Endothelial cell of umbilical vein (primary cell): ENCODE measurements at regions not wholly inside any gene's neighbourhood (a gene's known extent, or its start where the extent isn't known, plus 50 kb on each side); places are given as distances from the start of the nearest gene placed in this dataset.

Experiments used
- BruUV-seq: library from RNA; stranded (reverse); fragments of 400-500 nt; replicated peaks from 2 replicates; lab custom pipeline; 2021; lab: Mats Ljungman, UMichigan
- CTCF ChIA-PET: fragments of 300-600, 350-600 bp; sonication (Branson Sonifier 250); formaldehyde crosslinking; loops from one replicate; lab custom pipeline; 2021; ENCODE audit warnings: antibody characterized with exemption, inconsistent platforms; lab: Charles Lee
- POLR2A ChIA-PET: fragments of 300-600, 350-600 bp; sonication (Branson Sonifier 250); formaldehyde crosslinking; loops from one replicate; lab custom pipeline; 2021; ENCODE audit warnings: antibody characterized with exemption, inconsistent platforms; lab: Charles Lee
- DNase-seq: peaks from one replicate; pipeline ENCODE4 v3.0.0-alpha.2; 2011; ENCODE audit warnings: low read depth, low spot score
- FAIRE-seq: peaks from 2 replicates; lab custom pipeline; 2011; peaks lifted over from hg19 to GRCh38; lab: Jason Lieb, UNC
- H2AFZ ChIP-seq: 2 replicates; pipeline ENCODE4 v1.6.0; 2012; ENCODE audit warnings: low read depth, low read length, control low read depth, inconsistent platforms
- H3K27ac ChIP-seq: 2 replicates; pipeline ENCODE4 v1.5.1; 2011; ENCODE audit warnings: low read depth, mild to moderate bottlenecking, control low read depth, low read length, moderate library complexity; ENCODE audit not compliant: insufficient read depth
- H3K27me3 ChIP-seq, 2 experiments: 2 replicates each; pipeline versions ENCODE4 v1.6.0 to v1.6.1; 2011; ENCODE audit warnings: low read length in 2 of 2, mixed read lengths in 1 of 2; ENCODE audit not compliant: control insufficient read depth in 2 of 2, insufficient read depth in 2 of 2
- H3K36me3 ChIP-seq, 2 experiments: 2 replicates in 1 of 2; 3 replicates in 1 of 2; pipeline ENCODE4 v1.5.1; 2011; ENCODE audit warnings: low read length in 2 of 2, mild to moderate bottlenecking in 1 of 2, moderate library complexity in 1 of 2; ENCODE audit not compliant: control insufficient read depth in 2 of 2, insufficient read depth in 2 of 2; ENCODE audit errors: extremely low read depth in 1 of 2
- H3K4me1 ChIP-seq: 3 replicates; pipeline ENCODE4 v1.5.1; 2011; ENCODE audit warnings: mild to moderate bottlenecking, low read length; ENCODE audit not compliant: control insufficient read depth, insufficient read depth; ENCODE audit errors: extremely low read depth
- H3K4me2 ChIP-seq: 2 replicates; pipeline ENCODE4 v1.6.1; 2011; ENCODE audit warnings: low read length, control low read depth, mixed read lengths; ENCODE audit not compliant: insufficient read depth
- H3K4me3 ChIP-seq, 3 experiments: fragments of 200-600 bp in 1 of 3; sonication (generic), shearing (Covaris generic) in 1 of 3; replicated peaks in 1 of 3; 2 replicates each; pipeline ENCODE4 v1.5.1; 2011 to 2016; ENCODE audit warnings: control low read depth in 3 of 3, low read length in 3 of 3, mild to moderate bottlenecking in 2 of 3, inconsistent platforms in 1 of 3, low read depth in 1 of 3, moderate library complexity in 1 of 3; ENCODE audit not compliant: insufficient read depth in 1 of 3
- H3K79me2 ChIP-seq: 2 replicates; pipeline ENCODE4 v1.6.0; 2012; ENCODE audit warnings: low read length, inconsistent platforms; ENCODE audit not compliant: control insufficient read depth, insufficient read depth
- H3K9ac ChIP-seq: replicated peaks from 2 replicates; pipeline ENCODE3; 2011; ENCODE audit warnings: low read length, control low read depth; ENCODE audit not compliant: insufficient read depth; ENCODE audit errors: extremely low read depth
- H3K9me1 ChIP-seq: replicated peaks from 3 replicates; pipeline ENCODE4 v1.6.0; 2011; ENCODE audit warnings: mild to moderate bottlenecking, low read length; ENCODE audit not compliant: control insufficient read depth, insufficient read depth; ENCODE audit errors: extremely low read depth
- H3K9me3 ChIP-seq: replicated peaks from 2 replicates; pipeline ENCODE4 v1.5.1; 2012; ENCODE audit warnings: low read length, inconsistent platforms; ENCODE audit not compliant: control insufficient read depth, insufficient read depth
- H4K20me1 ChIP-seq: replicated peaks from 2 replicates; pipeline ENCODE3; 2011; ENCODE audit warnings: mild to moderate bottlenecking, low read length; ENCODE audit not compliant: control insufficient read depth, insufficient read depth; ENCODE audit errors: extremely low read depth
- CTCF ChIP-seq, 2 donors: IDR thresholded peaks; 1 replicate in 1 of 2; 2 replicates in 1 of 2; pipeline ENCODE4 v1.5.1; 2011; ENCODE audit warnings: low read length in 2 of 2, mild to moderate bottlenecking in 2 of 2, moderate library complexity in 2 of 2, control low read depth in 1 of 2, inconsistent platforms in 1 of 2, low read depth in 1 of 2; ENCODE audit not compliant: insufficient read depth in 1 of 2; ENCODE audit errors: extremely low read depth in 1 of 2
- EZH2 ChIP-seq: IDR thresholded peaks from 2 replicates; pipeline ENCODE4 v1.6.1; 2012; ENCODE audit warnings: borderline replicate concordance, low read depth, mild to moderate bottlenecking, moderate library complexity, low read length, inconsistent platforms; ENCODE audit not compliant: severe bottlenecking
- FOS ChIP-seq: IDR thresholded peaks from 2 replicates; pipeline ENCODE4 v1.6.1; 2011; ENCODE audit warnings: mild to moderate bottlenecking, low read length, moderate library complexity, borderline replicate concordance; ENCODE audit not compliant: insufficient read depth
- GATA2 ChIP-seq: IDR thresholded peaks from 2 replicates; pipeline ENCODE4 v1.7.0; 2011; ENCODE audit warnings: low read depth, mild to moderate bottlenecking, moderate library complexity, mixed read lengths, low read length; ENCODE audit not compliant: insufficient read length, insufficient read depth
- JUN ChIP-seq: IDR thresholded peaks from 2 replicates; pipeline ENCODE4 v1.6.1; 2011; ENCODE audit warnings: borderline replicate concordance, low read depth; ENCODE audit not compliant: insufficient read length, insufficient read depth
- MAX ChIP-seq: IDR thresholded peaks from 2 replicates; pipeline ENCODE4 v1.6.1; 2011; ENCODE audit not compliant: insufficient read depth, insufficient read length
- MYC ChIP-seq: IDR thresholded peaks from one replicate; pipeline ENCODE4 v1.6.1; 2011; ENCODE audit warnings: mild to moderate bottlenecking, low read depth, low read length
- POLR2A ChIP-seq: IDR thresholded peaks from 2 replicates; pipeline ENCODE4 v1.6.1; 2012; ENCODE audit warnings: low read depth, mild to moderate bottlenecking, control low read depth, low read length
- POLR2AphosphoS5 ChIP-seq: IDR thresholded peaks from 2 replicates; pipeline ENCODE4 v1.6.1; 2012; ENCODE audit warnings: low read depth, mild to moderate bottlenecking, control low read depth, low read length, moderate library complexity; ENCODE audit not compliant: insufficient read depth
- dilution Hi-C: fragments of 300-500 bp; cut with MboI; formaldehyde crosslinking; loops from one replicate; pipeline ENCODE4 v1.15.0; 2019; ENCODE audit warnings: low sequenced_read_pairs; ENCODE audit not compliant: extremely low pct_ligation_motif_present
- intact Hi-C: fragments of 100-400 bp; cut with micrococcal nuclease; formaldehyde crosslinking; loops from one replicate; pipeline ENCODE4 v1.10.0; 2022

- dilution Hi-C loops: no loop called here
- H3K27ac ChIP-seq: no peak overlapping the region
- H3K4me1 ChIP-seq: no peaks in the 10 kb centered on the region
- H3K9ac ChIP-seq: no peak overlapping the region
- intact Hi-C loops: no loop called here
- H3K27me3 ChIP-seq: no peaks in the 10 kb centered on the region
- H3K9me3 ChIP-seq: no peaks in the 10 kb centered on the region
- CTCF ChIA-PET: no interaction called here
- H2AFZ ChIP-seq: no peak overlapping the region
- FAIRE-seq: no peak
- no peak for DNase-seq
- no peaks in the 10 kb centered on the region for H3K79me2 ChIP-seq
- TF ChIP-seq POLR2AphosphoS5: no peak
- no peak for TF ChIP-seq POLR2A
- no peak for TF ChIP-seq MAX
- TF ChIP-seq MYC: no peak
- no peak for TF ChIP-seq JUN
- no peak for TF ChIP-seq EZH2
- no peak for TF ChIP-seq FOS
- TF ChIP-seq GATA2: no peak
- TF ChIP-seq CTCF (IDR thresholded peaks at IDR 0.05; ENCODE audit: extremely low read depth in 1 of 2, insufficient read depth in 1 of 2, low read depth in 1 of 2, low read length in 2 of 2): no peak
- BruUV-seq: no TSS peak
- H4K20me1 ChIP-seq: no peaks in the 10 kb centered on the region
- no peaks in the 10 kb centered on the region for H3K36me3 ChIP-seq
- H3K4me3 ChIP-seq: no peak overlapping the region
- H3K4me2 ChIP-seq: no peak overlapping the region
- no peaks in the 10 kb centered on the region for H3K9me1 ChIP-seq
- POLR2A ChIA-PET: no interaction called here
Observed at GRCh38 chr11:87465716-87466115, 428.0 kb downstream of the TMEM135 start.
